ENCODE measurements at regions not wholly inside any gene's neighbourhood (a gene's known extent, or its start where the extent isn't known, plus 50 kb on each side); places are given as distances from the start of the nearest gene placed in this dataset.
A peak's percentile ranks its signal among the peaks of the same experiment; 100 is the strongest.

- Histone ChIP-seq H3K4me1 (ENCODE audit: insufficient read depth, low read length) (no peaks in the 10 kb centered on the region), H3K4me3 (ENCODE audit: insufficient read depth, low read length) (no peak overlapping the region), H3K9me3 (ENCODE audit: low read depth, low read length) (no peaks in the 10 kb centered on the region), H4K20me1 (ENCODE audit: insufficient read depth, low read length) (no peaks in the 10 kb centered on the region), H3K27ac (ENCODE audit: low read depth, low read length) (no peak overlapping the region), H3K79me2 (ENCODE audit: insufficient read depth, low read length) (no peaks in the 10 kb centered on the region), H3K27me3 (ENCODE audit: insufficient read depth, low read length) (no peaks in the 10 kb centered on the region), H3K4me2 (ENCODE audit: insufficient read depth, low read length) (no peak overlapping the region), H2AFZ (ENCODE audit: low read length) (no peak overlapping the region), H3K36me3 (ENCODE audit: insufficient read depth, low read length) (no peaks in the 10 kb centered on the region)
- no peak for TF ChIP-seq CTCF (IDR thresholded peaks at IDR 0.05; ENCODE audit: extremely low read depth, low read depth, low read length)
- DNase-seq (ENCODE audit: insufficient read length, low spot score, missing footprints) = peak; percentile 6
Measured at GRCh38 chr10:36303896-36304295, 661.8 kb upstream of the FZD8 start.

- Histone ChIP-seq H3K9me3 (ENCODE audit: low read depth, low read length) (no peaks in the 10 kb centered on the region), H2AFZ (ENCODE audit: low read length) (no peak overlapping the region)
Measured at GRCh38 chr10:36302086-36302485, 660.0 kb upstream of the FZD8 start.

GRCh38 chr10:36301539-36301938 is 659.4 kb upstream of the FZD8 start:
- no peaks in the 10 kb centered on the region for H3K79me2 ChIP-seq (ENCODE audit: insufficient read depth, low read length)
- no peaks in the 10 kb centered on the region for H3K36me3 ChIP-seq (ENCODE audit: insufficient read depth, low read length)
- H3K9me3 ChIP-seq (ENCODE audit: low read depth, low read length) = no peaks in the 10 kb centered on the region
- no peak overlapping the region for H3K27ac ChIP-seq (ENCODE audit: low read depth, low read length)
- no peak for TF ChIP-seq CTCF (IDR thresholded peaks at IDR 0.05; ENCODE audit: extremely low read depth, low read depth, low read length)
- H3K27me3 ChIP-seq (ENCODE audit: insufficient read depth, low read length) = no peaks in the 10 kb centered on the region
- no peak for DNase-seq (ENCODE audit: insufficient read length, low spot score, missing footprints)
- H3K4me3 ChIP-seq (ENCODE audit: insufficient read depth, low read length) = no peak overlapping the region
- no peak overlapping the region for H3K4me2 ChIP-seq (ENCODE audit: insufficient read depth, low read length)
- H2AFZ ChIP-seq (ENCODE audit: low read length) = no peak overlapping the region
- no peaks in the 10 kb centered on the region for H3K4me1 ChIP-seq (ENCODE audit: insufficient read depth, low read length)
- no peaks in the 10 kb centered on the region for H4K20me1 ChIP-seq (ENCODE audit: insufficient read depth, low read length)

More at GRCh38 chr10:36302086-36302485, 660.0 kb upstream of the FZD8 start:
- Histone ChIP-seq H3K4me2 (ENCODE audit: insufficient read depth, low read length) (no peak overlapping the region), H3K27ac (ENCODE audit: low read depth, low read length) (no peak overlapping the region), H3K27me3 (ENCODE audit: insufficient read depth, low read length) (no peaks in the 10 kb centered on the region), H3K4me3 (ENCODE audit: insufficient read depth, low read length) (no peak overlapping the region), H3K79me2 (ENCODE audit: insufficient read depth, low read length) (no peaks in the 10 kb centered on the region), H4K20me1 (ENCODE audit: insufficient read depth, low read length) (no peaks in the 10 kb centered on the region), H3K36me3 (ENCODE audit: insufficient read depth, low read length) (no peaks in the 10 kb centered on the region), H3K4me1 (ENCODE audit: insufficient read depth, low read length) (no peaks in the 10 kb centered on the region)
- TF ChIP-seq CTCF (IDR thresholded peaks at IDR 0.05; ENCODE audit: extremely low read depth, low read depth, low read length) = no peak
- DNase-seq (ENCODE audit: insufficient read length, low spot score, missing footprints) = no peak

- H3K27me3 ChIP-seq (ENCODE audit: insufficient read depth, low read length) = no peaks in the 10 kb centered on the region
- H3K27ac ChIP-seq (ENCODE audit: low read depth, low read length) = no peak overlapping the region
- no peak for DNase-seq (ENCODE audit: insufficient read length, low spot score, missing footprints)
- H3K4me3 ChIP-seq (ENCODE audit: insufficient read depth, low read length) = no peak overlapping the region
- no peaks in the 10 kb centered on the region for H3K9me3 ChIP-seq (ENCODE audit: low read depth, low read length)
- H3K4me1 ChIP-seq (ENCODE audit: insufficient read depth, low read length) = no peaks in the 10 kb centered on the region
- H3K79me2 ChIP-seq (ENCODE audit: insufficient read depth, low read length) = no peaks in the 10 kb centered on the region
- H3K4me2 ChIP-seq (ENCODE audit: insufficient read depth, low read length) = no peak overlapping the region
- H2AFZ ChIP-seq (ENCODE audit: low read length) = no peak overlapping the region
- no peaks in the 10 kb centered on the region for H3K36me3 ChIP-seq (ENCODE audit: insufficient read depth, low read length)
- no peak for TF ChIP-seq CTCF (IDR thresholded peaks at IDR 0.05; ENCODE audit: extremely low read depth, low read depth, low read length)
- no peaks in the 10 kb centered on the region for H4K20me1 ChIP-seq (ENCODE audit: insufficient read depth, low read length)
Measured at GRCh38 chr10:36301139-36301538, 659.0 kb upstream of the FZD8 start.

All from osteoblast (primary cell).